G401.6 (cell line): ENCODE measurements at regions not wholly inside any gene's neighbourhood (a gene's known extent, or its start where the extent isn't known, plus 50 kb on each side); places are given as distances from the start of the nearest gene placed in this dataset.
"Not testable (repeated sequence)": the region's sequence is repeated elsewhere in the genome, so short reads cannot be mapped to it uniquely, and the experiment has no call there.

Experiments
- FAIRE-seq: peaks from 2 replicates; lab custom pipeline; 2012; peaks lifted over from hg19 to GRCh38; lab: Jason Lieb, UNC

DNA sequence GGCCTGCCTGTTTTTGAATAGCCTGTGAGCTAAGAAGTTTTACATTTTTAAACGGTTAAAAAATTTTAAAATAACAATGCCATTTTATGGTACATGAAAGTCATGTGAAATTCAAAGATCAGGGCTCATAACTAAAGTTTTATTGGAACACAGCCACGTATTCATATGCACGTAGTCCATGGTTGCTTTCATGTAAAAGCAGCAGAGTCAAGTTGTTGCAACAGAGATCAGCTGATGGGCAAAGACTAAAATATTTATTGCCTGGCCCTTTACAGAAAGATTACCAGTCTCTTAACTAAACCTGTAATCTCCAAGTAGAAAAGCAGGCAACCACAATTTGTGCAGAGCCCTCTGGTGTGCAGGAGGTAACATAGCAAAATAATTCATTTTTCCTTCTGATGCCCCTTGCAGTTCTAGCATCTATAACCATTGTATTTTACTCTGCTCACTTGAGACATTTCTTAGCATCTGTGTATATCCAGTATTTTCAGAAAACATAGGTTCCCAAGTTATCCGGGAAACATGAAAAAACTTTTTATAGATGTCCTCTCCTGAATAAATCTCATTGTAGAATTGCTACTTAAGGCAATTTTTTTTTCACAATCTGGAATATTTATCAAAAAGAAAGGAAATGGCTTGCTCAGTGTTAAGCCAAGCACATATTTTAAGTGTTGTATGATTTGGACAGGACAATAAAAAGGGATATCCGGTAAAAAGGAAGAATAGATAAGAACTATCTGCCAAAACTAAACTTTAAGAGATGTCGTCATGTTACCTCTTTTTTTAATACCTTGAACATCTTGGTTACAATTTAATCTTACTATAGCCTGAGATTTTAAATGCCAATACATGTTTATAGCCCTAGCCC, 430.8 kb downstream of the PLPP3 start:
- no peak for FAIRE-seq

DNA sequence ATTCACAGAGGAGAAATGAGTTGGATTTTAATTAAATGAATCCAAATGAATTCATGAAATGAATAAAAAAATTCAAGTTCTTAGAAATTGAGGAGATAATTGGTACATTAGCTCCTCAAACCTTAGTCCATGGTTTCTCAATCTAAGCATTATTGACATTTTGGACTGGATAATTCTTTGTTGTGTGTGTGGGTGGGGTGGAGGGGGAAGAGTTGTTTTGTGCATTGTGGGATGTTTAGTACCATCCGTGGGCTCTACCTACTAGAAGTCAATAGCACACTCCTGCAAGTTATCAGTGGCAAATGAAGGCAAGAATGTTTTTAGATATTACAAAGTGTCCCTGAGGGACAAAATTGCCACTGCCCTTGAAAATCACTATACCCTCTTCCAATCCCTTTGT, 431.9 kb downstream of the PLPP3 start:
- no peak for FAIRE-seq

DNA sequence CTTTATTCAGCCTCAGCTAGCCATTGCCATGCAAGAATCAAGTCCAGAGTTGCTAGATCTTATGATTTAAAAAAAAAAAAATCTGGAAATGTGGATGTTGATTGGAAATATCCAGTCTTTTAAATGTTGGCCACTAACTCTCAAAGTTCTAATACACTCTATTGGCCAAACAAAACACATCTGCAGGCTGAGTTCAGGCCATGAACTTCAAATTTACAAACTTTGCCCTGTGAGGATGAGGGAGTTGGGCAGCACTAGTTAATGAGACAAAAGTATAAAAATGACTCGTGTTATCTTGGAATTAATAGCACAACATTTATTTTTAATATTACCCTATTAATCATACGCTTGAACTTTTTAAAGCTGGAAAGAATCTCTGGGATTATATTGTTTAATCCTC, 432.3 kb downstream of the PLPP3 start:
- no peak for FAIRE-seq

DNA sequence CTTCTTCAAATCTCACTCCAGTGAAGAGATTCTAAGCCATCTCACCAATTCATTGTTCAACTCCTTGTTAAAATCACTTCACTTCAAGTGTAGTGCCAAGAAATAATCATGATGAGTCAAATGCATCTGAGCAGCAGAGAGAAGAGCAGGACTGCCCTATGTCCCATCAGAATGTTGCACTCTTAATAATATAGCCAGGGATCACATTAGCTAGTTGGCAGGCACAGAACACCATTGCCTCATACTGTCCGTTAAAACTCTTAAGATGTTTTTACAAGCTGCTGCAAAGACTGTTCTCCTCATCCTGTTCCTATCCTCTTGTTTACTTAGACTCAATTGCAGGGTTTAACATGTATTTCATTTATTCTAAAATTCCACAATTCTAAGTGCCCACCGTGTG, 432.9 kb downstream of the PLPP3 start:
- FAIRE-seq, result no peak

DNA sequence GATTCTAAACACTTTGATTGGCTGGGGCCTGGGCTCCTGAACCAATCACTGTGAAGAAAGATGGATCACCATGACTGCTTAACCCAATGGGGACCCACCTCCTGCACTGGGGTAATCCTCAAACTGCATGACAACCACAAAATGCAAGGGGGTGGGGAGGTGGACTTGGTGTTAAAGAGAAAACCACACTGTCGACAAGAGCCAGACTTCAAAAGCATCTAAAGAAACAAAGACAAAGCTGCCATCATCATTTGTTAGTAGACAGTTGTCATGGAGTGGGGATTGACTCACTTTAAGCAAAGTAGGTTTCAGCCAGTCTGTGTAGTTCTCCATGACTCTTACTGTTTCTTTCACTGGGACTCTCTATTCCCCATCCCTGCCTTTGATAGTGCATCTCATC, 433.8 kb downstream of the PLPP3 start:
- FAIRE-seq, result no peak

DNA sequence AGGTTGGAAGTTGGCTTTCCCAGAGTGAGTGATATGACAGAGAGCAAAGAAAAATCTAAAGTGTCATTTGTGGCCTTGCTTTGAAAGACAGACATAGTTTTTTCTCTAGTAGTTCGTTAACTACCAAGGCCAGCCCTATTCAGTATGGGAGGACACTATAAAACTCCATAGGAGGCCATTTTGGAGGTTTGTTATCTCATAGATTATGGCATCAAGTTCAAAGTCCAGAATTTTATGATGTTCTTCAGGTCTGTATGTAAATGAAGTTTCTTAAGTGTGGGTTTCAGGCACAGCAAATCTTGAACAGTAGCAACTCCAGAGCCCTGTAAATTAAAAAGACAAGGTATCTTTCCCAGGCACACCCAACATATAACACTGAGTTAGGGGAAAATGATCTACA, 437.1 kb downstream of the PLPP3 start:
- no peak for FAIRE-seq

DNA sequence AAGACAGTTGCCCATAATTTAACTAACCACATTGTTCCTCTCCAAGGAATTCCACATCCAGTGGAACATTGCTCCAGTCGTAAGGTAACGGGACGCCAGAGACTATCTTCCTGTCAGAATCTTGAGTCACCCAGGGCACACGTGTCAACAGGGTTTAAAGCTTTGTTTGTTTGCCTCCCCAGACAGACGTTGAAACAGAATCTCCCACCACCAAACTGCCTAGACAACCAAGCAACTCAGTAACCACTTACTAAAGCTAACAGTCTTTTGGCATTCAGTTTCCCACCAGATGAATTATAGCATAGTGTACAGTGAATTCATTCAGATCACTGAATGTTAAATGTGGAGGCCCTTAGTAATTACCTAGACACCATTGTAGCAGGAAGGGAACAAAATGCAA, 439.5 kb downstream of the PLPP3 start:
- no peak for FAIRE-seq

DNA sequence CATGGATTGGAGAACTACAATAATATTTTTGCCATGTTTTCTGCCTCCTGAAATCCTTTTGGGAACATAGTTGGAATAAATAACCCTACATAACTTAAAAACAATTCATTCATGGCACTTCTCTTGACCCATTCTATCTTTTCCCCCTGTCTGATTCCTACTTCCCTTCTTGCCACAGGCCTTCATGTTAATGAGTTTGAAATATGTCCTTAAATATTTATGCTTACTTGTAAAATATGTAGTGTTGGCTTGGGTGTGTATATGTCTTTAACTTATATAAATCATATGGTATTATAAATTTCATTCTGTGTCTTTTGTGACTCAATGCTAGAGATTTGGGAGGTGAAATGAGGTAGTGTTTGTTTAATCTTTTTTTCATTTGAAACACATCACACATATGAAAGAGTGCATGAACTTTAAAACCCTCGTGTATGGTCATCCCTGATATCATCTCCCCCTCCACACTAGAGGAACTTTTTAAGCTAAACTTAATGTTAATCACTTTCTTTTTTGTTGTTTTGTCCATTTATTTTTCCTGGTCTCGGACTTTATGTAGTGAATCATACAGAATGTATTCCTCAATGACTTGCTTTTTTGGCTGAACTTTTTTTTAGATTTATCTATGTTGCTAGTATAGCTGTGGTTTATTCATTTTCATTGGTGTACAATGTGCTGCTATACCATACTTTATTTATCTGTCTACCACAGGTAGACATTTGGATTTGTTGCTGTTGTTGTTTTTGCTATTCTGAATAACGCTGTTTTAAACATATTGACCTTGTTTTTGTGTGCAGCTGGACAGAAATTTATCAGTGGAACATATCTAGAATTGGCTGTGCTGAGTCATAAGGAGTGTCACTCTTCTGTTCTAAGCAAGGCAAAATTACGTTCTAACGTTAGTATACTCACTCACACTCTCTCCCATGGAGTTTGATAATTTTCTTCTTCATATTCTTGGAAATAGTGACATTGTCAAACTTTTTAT, 441.6 kb downstream of the PLPP3 start:
- no peak for FAIRE-seq

DNA sequence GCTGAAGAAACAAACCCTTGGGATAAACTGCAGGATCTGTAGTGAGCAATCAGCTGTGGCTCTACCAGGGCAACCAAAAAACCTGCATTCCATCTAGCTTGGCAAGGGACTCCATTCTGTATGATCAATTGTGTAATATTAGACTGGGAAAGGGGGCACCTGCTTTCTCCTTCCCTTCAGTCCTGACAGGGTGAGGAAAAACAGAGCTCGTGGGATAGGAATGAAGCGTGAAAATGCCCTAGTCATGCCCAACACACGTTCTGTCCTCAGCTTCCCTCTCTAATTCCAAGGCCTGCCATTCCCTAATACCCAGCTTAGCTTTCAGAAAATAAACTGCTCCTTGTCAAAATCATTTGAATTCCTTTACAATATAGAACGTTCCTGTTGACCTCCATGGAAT, 442.3 kb downstream of the PLPP3 start:
- FAIRE-seq, result no peak

DNA sequence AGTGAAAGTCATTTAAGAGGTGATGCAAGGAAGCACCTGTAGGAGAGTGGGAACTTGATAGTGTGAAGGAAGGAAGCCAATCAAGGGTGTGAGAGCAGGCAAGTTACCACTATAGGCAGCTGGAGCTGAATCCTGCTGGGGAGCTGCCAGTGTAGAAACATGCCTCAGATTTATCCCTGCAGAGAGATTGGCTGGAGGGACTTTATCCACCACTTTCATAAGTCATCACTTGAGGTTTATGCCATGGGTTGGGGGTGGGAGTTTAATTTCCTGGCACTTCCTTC, 443.6 kb downstream of the PLPP3 start:
- no peak for FAIRE-seq

DNA sequence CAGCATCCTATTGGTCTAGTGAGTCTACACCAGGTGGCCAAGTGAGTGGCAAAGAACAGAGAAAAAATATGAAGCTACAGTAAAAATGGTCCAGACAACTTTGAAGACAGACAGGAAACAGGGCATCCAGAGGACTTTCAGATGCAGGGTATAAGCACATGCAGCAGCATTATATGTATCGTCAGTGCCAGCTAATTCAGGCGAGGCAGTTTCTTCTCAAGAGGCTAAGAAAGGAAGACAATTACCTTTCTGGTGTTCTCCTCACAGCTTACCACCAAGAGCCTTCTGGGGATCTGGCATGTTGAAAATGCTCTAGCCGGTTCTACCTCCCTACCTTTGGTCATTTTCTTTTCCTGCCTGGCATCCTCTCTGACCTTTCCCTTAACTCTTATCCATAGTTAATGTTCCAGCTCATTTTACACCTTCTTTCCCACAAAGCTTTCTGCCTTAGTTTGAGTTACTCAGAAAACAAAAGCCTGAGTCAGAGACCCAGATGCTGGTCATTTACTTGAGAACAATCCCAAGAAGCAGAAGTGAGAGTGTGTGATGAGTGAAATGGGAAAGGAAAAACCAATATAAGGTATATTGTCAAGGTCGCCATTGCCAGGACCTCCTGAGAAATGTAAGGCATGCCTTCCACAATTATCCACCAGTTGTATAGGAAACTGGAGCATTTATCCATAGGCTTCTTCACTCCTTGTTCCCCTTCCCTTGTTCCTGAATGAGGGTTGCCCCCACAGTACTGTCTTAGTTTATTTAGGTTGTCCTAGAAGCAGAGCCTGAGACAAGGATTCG, 444.1 kb downstream of the PLPP3 start:
- FAIRE-seq, result no peak

DNA sequence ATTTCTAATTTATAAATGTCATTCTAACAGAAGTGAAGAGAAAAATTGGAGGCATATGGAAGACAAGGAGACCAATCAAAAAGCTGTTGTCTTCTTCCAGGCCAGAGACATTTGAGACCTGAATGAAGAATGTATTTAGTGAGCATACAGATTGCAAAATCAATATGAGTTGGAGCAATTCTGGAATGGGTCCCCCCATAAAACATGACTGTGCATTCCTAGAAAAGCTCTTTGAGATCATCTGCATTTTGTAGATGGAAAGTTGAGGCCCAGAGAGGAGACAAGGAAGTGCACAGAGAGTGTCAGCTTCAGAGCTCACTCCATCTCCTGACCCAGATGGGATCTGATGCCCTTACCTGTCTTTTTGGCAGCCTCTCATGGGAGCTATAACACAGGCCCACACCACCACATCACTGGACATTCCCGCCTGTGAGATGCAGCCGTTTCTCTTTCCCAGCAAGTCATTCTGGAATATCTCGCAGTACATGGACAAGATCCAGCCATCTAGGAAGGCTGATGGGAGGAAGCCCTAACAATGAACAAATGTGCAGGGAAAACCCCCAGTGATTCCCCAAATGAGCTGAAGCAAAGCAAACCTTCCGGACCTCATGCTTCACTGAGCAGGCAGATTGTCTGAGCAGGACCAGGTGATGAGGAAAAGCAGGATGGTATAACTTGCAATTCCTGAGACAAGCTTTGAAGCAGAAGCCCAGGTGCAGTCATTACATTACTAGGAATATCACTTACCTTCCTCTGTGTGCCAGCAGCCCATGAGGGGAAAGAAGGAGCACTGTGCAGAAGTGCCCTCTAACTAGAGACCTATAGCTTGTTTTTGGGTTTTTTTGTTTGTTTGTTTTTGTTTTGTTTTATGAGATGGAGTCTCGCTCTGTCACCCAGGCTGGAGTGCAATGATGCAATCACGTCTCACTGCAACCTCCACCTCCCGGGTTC, 445.6 kb downstream of the PLPP3 start:
- FAIRE-seq, result no peak

DNA sequence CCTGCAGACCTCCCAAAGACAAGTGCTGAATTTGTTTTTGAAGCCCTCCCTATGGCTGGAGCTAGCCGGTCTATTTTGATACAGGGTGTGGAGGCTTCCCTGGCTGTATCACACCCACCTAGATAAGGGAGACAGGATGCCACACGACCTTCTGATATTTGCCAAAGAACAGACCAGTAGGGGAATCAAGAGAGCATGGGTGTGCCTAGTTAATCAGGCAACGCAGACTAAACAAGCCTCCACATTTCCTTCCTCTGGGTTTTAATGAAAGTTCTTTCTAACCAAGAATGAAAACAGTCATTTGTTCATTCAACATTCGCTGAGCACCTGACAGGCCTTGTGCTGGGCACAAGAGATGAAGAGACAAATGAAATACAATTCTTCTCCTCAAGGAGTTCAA, 446.8 kb downstream of the PLPP3 start:
- FAIRE-seq, result no peak

DNA sequence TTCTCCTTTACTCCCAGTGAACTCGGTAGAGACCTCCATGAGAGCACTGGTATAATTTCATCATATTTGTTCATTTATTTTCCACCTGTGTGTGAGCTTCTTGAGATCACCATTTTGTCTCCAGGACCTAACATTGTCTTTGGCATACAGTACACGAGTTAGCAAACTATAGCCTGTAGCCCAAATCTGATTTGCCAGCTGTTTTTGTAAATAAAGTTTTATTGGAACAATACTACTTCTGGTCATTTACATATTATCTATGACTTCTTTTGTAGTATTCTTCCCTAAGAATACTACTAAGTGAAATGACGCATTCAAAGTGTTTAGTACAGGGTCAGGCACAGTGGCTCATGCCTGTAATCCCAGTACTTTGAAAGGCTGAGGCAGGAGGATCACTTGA, 449.5 kb downstream of the PLPP3 start:
- FAIRE-seq, result no peak

DNA sequence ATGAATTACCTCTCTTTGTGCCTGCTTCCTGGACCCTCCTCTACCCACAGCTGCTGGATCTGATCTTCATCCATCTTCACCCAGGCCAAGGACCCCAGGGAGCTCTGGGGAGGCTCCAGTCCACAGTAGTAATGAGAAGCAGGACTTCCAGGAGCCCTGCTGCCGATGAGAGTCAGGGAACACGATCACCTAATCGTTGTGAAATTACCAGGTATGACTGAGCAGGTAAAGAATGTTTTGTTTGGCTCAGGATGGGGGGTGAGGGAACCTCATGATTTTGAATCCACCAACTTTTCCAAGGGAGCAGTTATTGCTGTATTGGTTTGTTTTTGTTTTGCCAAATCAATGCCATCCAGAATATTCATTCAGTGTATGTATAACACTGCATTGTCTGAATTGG, 454.0 kb downstream of the PLPP3 start:
- no peak for FAIRE-seq

DNA sequence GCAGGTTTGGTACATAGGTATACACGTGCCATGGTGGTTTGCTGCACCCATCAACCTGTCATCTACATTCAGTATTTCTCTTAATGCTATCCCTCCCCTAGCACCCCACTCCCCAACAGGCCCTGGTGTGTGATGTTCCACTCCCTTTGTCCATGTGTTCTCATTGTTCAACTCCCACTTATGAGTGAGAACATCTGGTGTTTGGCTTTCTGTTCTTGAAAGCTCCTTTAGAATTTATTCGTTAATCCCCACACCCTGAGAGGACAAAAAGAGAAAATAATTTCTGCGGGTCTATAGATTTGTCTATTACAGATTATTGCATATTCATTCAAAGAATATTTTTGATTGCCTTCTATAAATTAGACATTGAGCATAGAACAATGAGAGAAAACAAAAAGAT, 455.5 kb downstream of the PLPP3 start:
- FAIRE-seq, result no peak

DNA sequence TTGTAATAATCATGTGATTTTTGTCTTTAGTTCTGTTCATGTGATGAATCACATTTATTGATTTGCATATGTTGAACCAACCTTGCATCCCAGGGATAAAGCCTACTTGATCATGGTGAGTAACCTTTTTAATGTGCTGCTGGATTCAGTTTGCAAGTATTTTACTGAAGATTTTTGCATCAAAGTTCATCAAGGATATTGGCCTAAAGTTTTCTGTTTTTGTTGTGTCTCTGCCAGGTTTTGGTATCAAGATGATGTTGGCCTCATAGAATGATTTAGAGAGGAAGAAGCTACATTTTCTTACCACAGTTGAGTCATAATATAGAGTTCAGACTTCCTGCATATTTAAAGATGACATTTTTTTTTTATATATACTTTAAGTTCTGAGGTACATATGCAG, 455.9 kb downstream of the PLPP3 start:
- FAIRE-seq, result no peak

DNA sequence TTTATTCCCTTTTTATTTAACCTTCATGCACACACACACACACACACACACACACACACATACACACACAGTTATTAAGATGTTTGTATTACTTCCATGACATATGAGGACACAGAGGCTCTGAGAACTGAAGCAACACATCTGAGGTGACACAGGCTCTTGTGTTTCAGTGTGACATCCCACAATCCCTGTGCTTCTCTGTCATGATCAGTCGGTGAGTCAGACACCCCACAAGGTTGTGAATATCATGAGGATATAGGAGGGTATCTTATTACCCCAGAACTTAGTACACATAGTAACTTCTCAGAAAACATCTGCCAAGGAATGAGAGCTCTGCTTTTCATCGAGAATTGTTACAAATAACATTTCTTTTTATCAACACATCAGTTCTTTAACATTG, 459.3 kb downstream of the PLPP3 start:
- no peak for FAIRE-seq

DNA sequence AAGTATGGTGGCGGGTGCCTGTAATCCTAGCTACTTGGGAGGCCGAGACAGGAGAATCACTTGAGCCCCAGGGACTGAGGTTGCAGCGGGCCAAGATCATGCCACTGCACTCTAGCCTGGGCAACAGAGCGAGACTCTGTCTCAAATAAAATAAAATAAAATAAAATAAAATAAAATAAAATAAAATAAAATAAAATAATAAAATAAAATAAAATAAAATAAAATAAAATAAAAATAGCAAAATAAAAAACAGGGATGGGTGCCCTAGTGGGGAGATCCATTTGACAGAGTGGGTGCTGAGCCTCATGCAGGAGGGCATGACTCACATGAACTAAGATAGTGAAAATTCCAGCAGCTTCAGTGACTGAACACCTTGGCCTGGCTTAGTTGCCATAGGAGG, 460.7 kb downstream of the PLPP3 start:
- FAIRE-seq, result not testable (repeated sequence)

DNA sequence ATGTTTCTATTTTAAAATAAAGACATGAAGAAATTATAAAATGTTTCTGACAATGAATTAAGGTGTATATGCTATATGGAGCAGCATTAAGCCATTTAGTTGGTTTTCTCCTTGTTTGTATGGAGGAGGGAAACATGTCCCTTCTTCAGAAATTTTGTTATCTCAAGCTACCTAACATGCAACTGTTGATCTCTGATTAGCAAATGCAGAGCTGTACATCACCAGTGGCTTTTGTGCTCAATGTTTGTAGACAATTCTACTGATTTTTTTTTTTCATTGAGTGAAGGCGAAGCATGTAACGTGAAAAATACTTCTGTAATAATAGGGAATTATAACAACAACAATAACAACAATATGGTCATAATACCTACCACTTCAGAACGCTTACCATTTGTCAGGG, 463.7 kb downstream of the PLPP3 start:
- FAIRE-seq, result no peak

DNA sequence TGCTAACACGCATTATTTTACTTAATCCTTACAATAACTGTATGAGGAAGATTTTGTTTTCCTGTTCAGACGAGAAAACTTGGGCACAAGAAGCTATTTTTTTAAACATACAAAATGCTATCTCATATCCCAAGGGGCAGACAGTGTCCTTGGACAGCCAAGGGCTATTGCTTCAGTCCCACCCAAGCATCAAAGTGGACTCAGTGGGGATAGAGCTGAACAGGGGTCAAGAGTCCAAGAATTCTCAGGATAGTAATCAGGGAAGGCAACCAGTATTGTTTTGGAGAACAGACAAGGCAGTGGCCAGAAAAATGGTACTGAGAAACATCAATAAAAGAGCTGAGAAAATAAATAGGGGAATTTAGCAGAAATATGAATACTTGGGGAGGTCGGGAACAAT, 465.7 kb downstream of the PLPP3 start:
- no peak for FAIRE-seq

DNA sequence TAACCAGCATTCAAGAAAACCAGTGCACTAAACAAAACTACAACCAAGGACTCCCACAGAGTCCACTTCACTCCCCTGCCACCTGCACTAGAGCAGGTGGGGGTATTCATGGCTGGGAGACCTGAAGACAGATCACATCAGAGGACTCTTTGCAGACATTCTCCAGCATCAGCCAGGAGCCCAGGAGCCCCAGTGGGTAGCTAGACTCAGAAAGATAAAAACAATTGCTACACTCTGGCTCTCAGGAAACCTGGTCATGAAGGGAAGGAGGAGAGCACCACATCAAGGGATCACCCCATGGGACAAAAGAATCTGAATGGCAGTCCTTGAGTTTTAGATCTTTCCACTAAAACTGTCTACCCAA, 472.1 kb downstream of the PLPP3 start:
- FAIRE-seq, result no peak
